Adipocyte (in vitro differentiated cells): ENCODE measurements at regions not wholly inside any gene's neighbourhood (a gene's known extent, or its start where the extent isn't known, plus 50 kb on each side); places are given as distances from the start of the nearest gene placed in this dataset.

Experiments used
- DNase-seq: peaks from one replicate; pipeline ENCODE4 v3.0.0-alpha.2; 2015; ENCODE audit warnings: low read depth
- H3K27me3 ChIP-seq: replicated peaks from 2 replicates; pipeline ENCODE4 v1.7.0; 2013; ENCODE audit warnings: mild to moderate bottlenecking, low read length, moderate library complexity; ENCODE audit not compliant: control insufficient read depth, insufficient read depth
- H3K36me3 ChIP-seq: 2 replicates; pipeline ENCODE4 v1.7.0; 2013; ENCODE audit warnings: low read length, mild to moderate bottlenecking, moderate library complexity; ENCODE audit not compliant: control insufficient read depth, insufficient read depth, severe bottlenecking
- H3K4me1 ChIP-seq: 2 replicates; pipeline ENCODE4 v1.7.0; 2013; ENCODE audit warnings: mild to moderate bottlenecking, low read length, moderate library complexity; ENCODE audit not compliant: control insufficient read depth, insufficient read depth
- H3K4me3 ChIP-seq: 2 replicates; pipeline ENCODE4 v1.7.0; 2013; ENCODE audit warnings: mild to moderate bottlenecking, low read length, moderate library complexity
- H3K9ac ChIP-seq: 2 replicates; pipeline ENCODE4 v1.7.0; 2013; ENCODE audit warnings: mild to moderate bottlenecking, low read length, moderate library complexity
- H3K9me3 ChIP-seq: 2 replicates; pipeline ENCODE4 v1.7.0; 2013; ENCODE audit warnings: mild to moderate bottlenecking, low read length, moderate library complexity; ENCODE audit not compliant: control insufficient read depth

GRCh38 chr14:27096091-27096490 is 498.3 kb upstream of the NOVA1 start:
- Histone ChIP-seq H3K9me3 (no peaks in the 10 kb centered on the region), H3K27me3 (no peaks in the 10 kb centered on the region), H3K4me1 (no peaks in the 10 kb centered on the region), H3K9ac (no peak overlapping the region), H3K36me3 (no peaks in the 10 kb centered on the region), H3K4me3 (no peak overlapping the region)
- no peak for DNase-seq

GRCh38 chr14:27098451-27098850 is 500.6 kb upstream of the NOVA1 start:
- no peaks in the 10 kb centered on the region for H3K27me3 ChIP-seq
- no peak overlapping the region for H3K4me3 ChIP-seq
- DNase-seq = no peak
- H3K9ac ChIP-seq = no peak overlapping the region
- no peaks in the 10 kb centered on the region for H3K9me3 ChIP-seq
- H3K36me3 ChIP-seq = no peaks in the 10 kb centered on the region
- no peaks in the 10 kb centered on the region for H3K4me1 ChIP-seq

- no peak for DNase-seq
- H3K4me3 ChIP-seq = no peak overlapping the region
- H3K36me3 ChIP-seq = no peaks in the 10 kb centered on the region
Observed at GRCh38 chr14:27114180-27114579, 516.3 kb upstream of the NOVA1 start.

GRCh38 chr14:27123162-27123561 is 525.3 kb upstream of the NOVA1 start:
- no peak overlapping the region for H3K4me3 ChIP-seq
- H3K9me3 ChIP-seq = peaks cover 12% of the 10 kb centered on the region
- no peaks in the 10 kb centered on the region for H3K36me3 ChIP-seq
- no peaks in the 10 kb centered on the region for H3K4me1 ChIP-seq
- H3K27me3 ChIP-seq = no peaks in the 10 kb centered on the region
- H3K9ac ChIP-seq = no peak overlapping the region
- DNase-seq = no peak

More at GRCh38 chr14:27114180-27114579, 516.3 kb upstream of the NOVA1 start:
- no peaks in the 10 kb centered on the region for H3K9me3 ChIP-seq
- no peaks in the 10 kb centered on the region for H3K4me1 ChIP-seq
- no peaks in the 10 kb centered on the region for H3K27me3 ChIP-seq
- H3K9ac ChIP-seq = no peak overlapping the region

GRCh38 chr14:27127838-27128237 is 530.0 kb upstream of the NOVA1 start:
- Histone ChIP-seq H3K4me1 (no peaks in the 10 kb centered on the region), H3K36me3 (no peaks in the 10 kb centered on the region), H3K9ac (no peak overlapping the region), H3K9me3 (peaks cover under 1% of the 10 kb centered on the region), H3K27me3 (no peaks in the 10 kb centered on the region), H3K4me3 (no peak overlapping the region)
- no peak for DNase-seq

- no peak overlapping the region for H3K9ac ChIP-seq
- no peak overlapping the region for H3K4me3 ChIP-seq
- H3K4me1 ChIP-seq = no peaks in the 10 kb centered on the region
Observed at GRCh38 chr14:27134200-27134599, 536.4 kb upstream of the NOVA1 start.

GRCh38 chr14:27145170-27145569 is 547.3 kb upstream of the NOVA1 start:
- no peaks in the 10 kb centered on the region for H3K4me1 ChIP-seq
- no peak overlapping the region for H3K9ac ChIP-seq
- H3K27me3 ChIP-seq = no peaks in the 10 kb centered on the region
- H3K36me3 ChIP-seq = no peaks in the 10 kb centered on the region
- H3K9me3 ChIP-seq = no peaks in the 10 kb centered on the region
- DNase-seq = no peak
- no peak overlapping the region for H3K4me3 ChIP-seq

More at GRCh38 chr14:27134200-27134599, 536.4 kb upstream of the NOVA1 start:
- Histone ChIP-seq H3K9me3 (no peaks in the 10 kb centered on the region), H3K27me3 (no peaks in the 10 kb centered on the region), H3K36me3 (no peaks in the 10 kb centered on the region)
- no peak for DNase-seq

- Histone ChIP-seq H3K4me3 (no peak overlapping the region), H3K9ac (no peak overlapping the region), H3K36me3 (no peaks in the 10 kb centered on the region), H3K9me3 (no peaks in the 10 kb centered on the region), H3K4me1 (no peaks in the 10 kb centered on the region), H3K27me3 (no peaks in the 10 kb centered on the region)
- no peak for DNase-seq
Observed at GRCh38 chr14:27148143-27148542, 550.3 kb upstream of the NOVA1 start.

GRCh38 chr14:27164139-27164538 is 566.3 kb upstream of the NOVA1 start:
- DNase-seq = no peak
- H3K27me3 ChIP-seq = no peaks in the 10 kb centered on the region
- no peaks in the 10 kb centered on the region for H3K36me3 ChIP-seq
- no peak overlapping the region for H3K9ac ChIP-seq
- no peak overlapping the region for H3K4me3 ChIP-seq
- no peaks in the 10 kb centered on the region for H3K4me1 ChIP-seq
- H3K9me3 ChIP-seq = no peaks in the 10 kb centered on the region

GRCh38 chr14:27175489-27175888 is 577.7 kb upstream of the NOVA1 start:
- H3K4me1 ChIP-seq = no peaks in the 10 kb centered on the region
- no peaks in the 10 kb centered on the region for H3K27me3 ChIP-seq
- no peaks in the 10 kb centered on the region for H3K36me3 ChIP-seq
- no peak overlapping the region for H3K9ac ChIP-seq
- no peak overlapping the region for H3K4me3 ChIP-seq
- peaks cover 12% of the 10 kb centered on the region for H3K9me3 ChIP-seq
- DNase-seq = no peak

- peaks cover 8% of the 10 kb centered on the region for H3K4me1 ChIP-seq
- H3K4me3 ChIP-seq = no peak overlapping the region
- DNase-seq = no peak
- H3K9me3 ChIP-seq = no peaks in the 10 kb centered on the region
- H3K27me3 ChIP-seq = no peaks in the 10 kb centered on the region
- no peak overlapping the region for H3K9ac ChIP-seq
- H3K36me3 ChIP-seq = no peaks in the 10 kb centered on the region
Observed at GRCh38 chr14:27181333-27181732, 583.5 kb upstream of the NOVA1 start.

- Histone ChIP-seq H3K9me3 (no peaks in the 10 kb centered on the region), H3K4me1 (peaks cover 19% of the 10 kb centered on the region)
Observed at GRCh38 chr14:27184427-27184826, 586.6 kb upstream of the NOVA1 start.

More at GRCh38 chr14:27184427-27184826, 586.6 kb upstream of the NOVA1 start:
- H3K9ac ChIP-seq = no peak overlapping the region
- no peaks in the 10 kb centered on the region for H3K36me3 ChIP-seq
- peak; percentile 3 for DNase-seq
- peak overlapping the region; percentile 53 for H3K4me3 ChIP-seq
- H3K27me3 ChIP-seq = no peaks in the 10 kb centered on the region
